GM12892 (cell line): ENCODE measurements at regions not wholly inside any gene's neighbourhood (a gene's known extent, or its start where the extent isn't known, plus 50 kb on each side); places are given as distances from the start of the nearest gene placed in this dataset.

Experiments used
- DNase-seq: peaks from one replicate; pipeline ENCODE4 v3.0.0; 2011; ENCODE audit not compliant: insufficient read length
- FAIRE-seq: peaks from 2 replicates; lab custom pipeline; 2011; peaks lifted over from hg19 to GRCh38; lab: Jason Lieb, UNC
- POLR2A ChIP-seq: IDR thresholded peaks from 2 replicates; pipeline ENCODE4 v1.6.1; 2011; ENCODE audit warnings: low read depth, low read length, control low read depth
- POLR2AphosphoS5 ChIP-seq: IDR thresholded peaks from 2 replicates; pipeline ENCODE4 v1.6.1; 2011; ENCODE audit warnings: low read depth, low read length, control low read depth
- TAF1 ChIP-seq: IDR thresholded peaks from 2 replicates; pipeline ENCODE4 v1.6.1; 2011; ENCODE audit warnings: low read depth, mild to moderate bottlenecking, control low read depth, low read length, borderline replicate concordance

DNA sequence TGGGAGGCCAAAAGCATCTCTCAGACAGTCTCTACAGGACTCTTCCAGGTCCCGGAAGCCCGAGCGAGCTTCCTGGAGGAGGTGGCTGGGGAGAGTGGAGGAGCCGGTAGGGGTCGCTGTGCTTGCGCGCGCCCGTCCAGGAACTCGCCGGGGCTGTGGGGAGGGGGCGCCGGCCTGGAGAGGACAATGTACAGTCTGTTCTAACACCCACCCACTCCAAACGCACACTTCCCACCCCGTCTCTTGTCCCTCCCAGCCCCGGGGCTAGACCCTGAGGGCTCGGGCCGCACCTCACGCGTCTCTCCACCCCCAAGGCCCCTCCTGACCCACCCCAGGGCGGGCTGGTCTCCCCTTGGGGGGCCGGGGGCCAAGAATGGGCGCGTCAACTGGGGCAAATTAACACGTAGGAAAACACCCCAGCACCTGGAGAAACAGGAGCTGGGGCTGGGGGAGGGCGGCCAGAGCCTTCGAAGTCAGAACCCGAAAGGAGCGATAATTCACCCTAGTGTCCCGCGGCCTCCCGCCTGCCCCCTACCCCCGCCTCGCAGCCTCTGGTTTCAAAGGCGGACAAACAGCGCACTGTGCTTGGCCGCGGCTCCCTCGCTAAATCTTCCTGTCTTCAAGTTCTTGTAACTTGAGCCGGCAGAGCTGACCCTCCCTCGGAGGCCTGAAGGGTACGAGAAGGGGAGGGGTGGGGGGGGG lies 103.2 kb upstream of the FOXP4 start:
- no peak for TF ChIP-seq POLR2A
- no peak for TF ChIP-seq POLR2AphosphoS5
- TF ChIP-seq TAF1 = no peak
- DNase-seq = no peak
- FAIRE-seq = no peak

DNA sequence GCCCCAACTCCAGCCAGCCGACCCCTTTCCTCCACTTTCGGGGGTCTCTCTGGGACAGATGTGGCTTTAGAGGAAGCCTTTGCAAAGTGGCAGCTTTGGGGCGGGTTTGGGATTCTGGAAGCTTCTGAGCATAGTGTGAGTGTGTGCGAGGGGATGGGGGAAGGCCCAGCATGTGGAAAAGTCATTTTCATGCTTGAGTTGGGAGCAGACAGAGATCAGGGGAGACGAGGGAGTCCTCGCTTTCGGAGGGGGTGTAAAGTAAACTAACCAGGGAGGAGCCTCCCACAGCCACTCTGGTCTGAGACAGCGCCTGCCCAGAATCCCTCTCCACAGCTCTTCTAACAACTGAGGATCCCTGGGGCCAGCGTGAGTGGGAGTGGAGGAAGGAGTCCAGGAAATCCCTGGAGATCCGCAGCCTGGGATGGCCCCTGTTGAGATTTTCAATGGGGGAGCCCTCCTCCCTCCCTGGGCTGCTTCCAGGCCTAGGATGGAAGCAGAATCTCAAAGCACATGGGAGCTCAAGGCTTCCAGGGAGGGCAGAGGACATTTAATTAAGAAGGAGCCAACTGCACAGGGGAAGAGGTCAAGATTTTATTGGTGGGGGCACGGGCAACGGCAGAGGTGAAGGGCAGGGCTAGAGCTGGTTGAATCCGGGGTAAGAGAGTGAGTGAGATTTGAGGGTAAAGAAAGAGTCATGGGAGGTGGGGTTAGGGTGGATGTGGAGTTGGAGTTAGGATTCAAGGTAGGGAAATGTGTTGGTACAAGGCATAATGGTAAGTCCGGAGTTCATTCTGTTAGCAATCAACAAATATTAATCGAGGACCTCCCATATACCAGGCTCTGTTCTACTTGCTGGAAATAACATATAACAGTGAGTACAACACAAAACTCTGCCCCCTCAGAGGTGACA lies 102.3 kb upstream of the FOXP4 start:
- no peak for TF ChIP-seq POLR2AphosphoS5
- TF ChIP-seq TAF1 = no peak
- TF ChIP-seq POLR2A = no peak
- FAIRE-seq (no peak), DNase-seq (no peak)

DNA sequence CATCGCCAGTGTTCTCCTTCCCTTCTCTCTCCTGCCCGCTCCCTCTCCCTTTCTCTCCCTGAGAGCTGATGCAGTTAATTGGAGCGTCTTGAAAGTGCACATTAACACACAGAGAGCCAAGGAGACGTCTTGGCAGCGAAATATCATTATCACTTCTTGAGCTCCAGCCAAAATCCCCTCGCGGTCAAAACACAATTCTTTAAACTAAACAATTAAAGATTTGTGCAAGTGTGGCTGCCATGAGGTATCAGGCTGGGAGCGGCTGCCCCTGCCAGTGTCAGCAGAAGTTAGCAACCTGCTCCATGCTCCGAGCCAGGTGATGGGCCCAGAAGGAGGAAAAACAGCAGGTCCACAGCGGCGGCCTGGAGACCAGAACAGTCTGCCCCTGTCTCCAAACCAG lies 100.9 kb upstream of the FOXP4 start:
- FAIRE-seq (no peak), DNase-seq (no peak)
- TF ChIP-seq POLR2A = no peak
- TF ChIP-seq POLR2AphosphoS5 = no peak
- TF ChIP-seq TAF1 = no peak

DNA sequence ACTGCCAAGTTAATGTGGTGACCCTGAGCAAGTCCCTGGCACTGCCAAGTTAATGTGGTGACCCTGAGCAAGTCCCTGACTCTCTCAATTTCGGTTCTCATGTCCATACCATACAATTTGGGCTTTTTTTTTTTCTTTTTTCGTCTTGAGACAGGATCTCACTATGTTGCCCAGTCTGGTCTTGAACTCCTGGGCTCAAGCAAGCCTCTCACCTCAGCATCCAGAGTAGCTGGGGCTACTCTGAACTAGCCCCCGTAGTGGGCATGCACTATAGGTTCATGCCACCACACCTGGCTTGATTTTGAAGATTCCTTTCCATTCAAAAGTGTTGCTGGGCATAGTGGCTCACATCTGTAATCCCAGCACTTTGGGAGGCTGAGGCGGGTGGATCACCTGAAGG lies 100.0 kb upstream of the FOXP4 start:
- no peak for TF ChIP-seq TAF1
- TF ChIP-seq POLR2A = no peak
- no peak for TF ChIP-seq POLR2AphosphoS5
- DNase-seq = no peak
- FAIRE-seq = no peak

DNA sequence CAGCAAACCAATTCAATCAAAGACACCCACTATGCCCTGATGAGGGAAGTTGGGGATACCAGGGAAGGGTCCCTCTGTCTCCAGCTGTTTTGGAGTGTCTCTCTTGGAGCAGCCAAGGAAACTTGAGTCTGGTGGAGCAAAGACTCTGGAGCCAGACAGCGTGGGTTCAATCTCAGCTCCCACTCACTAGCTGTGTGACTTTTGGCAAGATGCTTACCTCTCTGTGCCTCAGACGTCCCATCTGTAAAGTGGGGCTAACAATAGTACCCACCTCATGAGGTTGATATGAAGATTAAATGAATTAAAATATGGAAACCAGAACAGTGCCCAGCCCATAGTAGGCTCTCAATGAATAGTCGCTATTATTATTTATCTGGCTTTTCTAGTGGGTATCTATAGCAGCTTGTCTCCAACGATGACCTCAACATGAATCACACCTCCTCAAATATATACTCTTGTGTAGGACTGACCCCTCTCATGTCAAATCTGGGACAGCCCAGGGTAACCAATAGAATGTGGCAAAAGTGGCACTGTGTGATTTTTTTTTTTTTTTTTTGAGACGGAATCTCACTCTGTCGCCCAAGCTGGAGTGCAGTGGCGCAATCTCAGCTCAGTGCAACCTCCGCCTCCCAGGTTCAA lies 99.2 kb upstream of the FOXP4 start:
- no peak for TF ChIP-seq POLR2A
- no peak for TF ChIP-seq POLR2AphosphoS5
- TF ChIP-seq TAF1 = no peak
- FAIRE-seq = no peak
- DNase-seq = no peak

DNA sequence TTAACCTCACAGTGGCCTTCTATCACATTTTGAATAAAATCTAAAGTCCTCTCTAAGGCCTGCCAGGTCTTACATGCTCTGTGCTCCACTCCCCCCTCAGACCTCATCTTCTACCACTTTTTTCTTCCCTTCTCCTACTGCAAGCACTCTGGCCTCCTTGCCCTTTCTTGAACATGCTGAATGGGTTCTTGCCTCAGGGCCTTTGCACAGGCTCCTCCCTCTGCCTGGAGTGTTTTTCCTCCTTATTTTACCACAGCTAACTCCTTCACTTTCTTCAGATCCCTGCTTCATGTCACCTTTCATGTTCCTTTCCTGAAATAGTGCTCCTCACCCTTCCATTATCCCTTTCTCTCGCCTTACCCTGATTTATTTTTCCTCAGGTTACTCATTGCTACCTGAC lies 97.9 kb upstream of the FOXP4 start:
- no peak for FAIRE-seq
- no peak for TF ChIP-seq TAF1
- no peak for TF ChIP-seq POLR2AphosphoS5
- no peak for TF ChIP-seq POLR2A

DNA sequence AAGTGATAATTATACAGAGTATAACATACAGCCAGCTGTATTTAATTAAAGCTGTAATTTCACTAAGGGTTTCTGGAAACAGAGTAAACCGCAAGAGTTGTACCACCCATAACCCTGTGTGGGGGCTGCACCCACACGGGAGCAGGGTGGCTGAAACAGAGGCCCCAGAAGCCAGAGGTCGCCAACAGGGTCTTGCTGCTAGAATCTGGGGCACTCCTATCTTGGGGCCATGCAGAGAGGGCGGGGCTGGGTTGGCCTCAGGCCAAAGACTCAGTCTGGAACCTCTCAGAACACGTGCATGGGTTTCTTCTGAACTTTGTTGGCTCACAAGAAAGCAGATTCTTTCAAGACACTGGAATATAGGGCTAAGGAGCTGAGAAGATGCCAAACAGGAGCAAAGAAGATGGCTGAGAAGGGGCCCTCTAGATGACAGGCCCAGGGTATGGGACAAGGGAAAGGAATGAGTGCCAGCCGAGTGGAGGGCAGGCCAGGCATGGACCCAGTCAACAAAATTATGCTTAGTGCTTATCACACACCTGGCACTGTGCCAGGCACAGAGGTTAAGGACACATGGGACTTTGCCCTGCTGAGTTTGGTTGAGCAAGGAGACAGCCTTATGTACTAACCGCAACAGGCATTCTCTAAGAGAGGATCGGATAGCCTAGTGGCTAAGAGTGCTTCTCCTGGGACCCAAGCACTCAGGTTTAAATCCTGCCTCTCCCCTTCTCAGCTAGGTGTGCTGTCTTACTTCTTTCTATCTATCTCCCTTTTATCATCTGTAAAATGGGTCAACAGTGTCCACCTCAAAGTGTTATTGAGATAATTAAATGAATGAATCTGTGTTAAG lies 96.6 kb upstream of the FOXP4 start:
- no peak for FAIRE-seq
- no peak for TF ChIP-seq POLR2A
- no peak for TF ChIP-seq TAF1
- no peak for TF ChIP-seq POLR2AphosphoS5
- no peak for DNase-seq

More for the DNA sequence above, 97.9 kb upstream of the FOXP4 start:
- no peak for DNase-seq

DNA sequence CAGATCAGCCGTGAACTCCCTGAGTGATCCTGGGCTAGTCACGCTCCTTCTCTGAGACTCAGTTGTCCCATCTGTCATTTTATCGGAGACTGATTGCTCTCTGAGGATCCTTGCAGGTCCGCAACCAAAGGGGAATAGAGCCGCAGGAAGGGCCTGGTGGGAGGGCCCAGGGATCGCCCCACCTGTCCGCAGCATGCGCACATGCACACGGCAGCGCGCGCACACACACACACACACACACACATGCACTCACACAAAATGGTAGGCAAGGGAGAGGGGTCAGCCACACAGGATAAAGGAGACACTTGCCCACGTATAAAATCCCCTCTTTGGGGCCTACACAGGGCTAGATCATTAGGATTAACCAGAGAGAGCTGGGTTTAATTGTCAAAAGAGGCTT lies 95.6 kb upstream of the FOXP4 start:
- DNase-seq = no peak
- no peak for TF ChIP-seq POLR2AphosphoS5
- no peak for TF ChIP-seq POLR2A
- no peak for TF ChIP-seq TAF1
- no peak for FAIRE-seq

DNA sequence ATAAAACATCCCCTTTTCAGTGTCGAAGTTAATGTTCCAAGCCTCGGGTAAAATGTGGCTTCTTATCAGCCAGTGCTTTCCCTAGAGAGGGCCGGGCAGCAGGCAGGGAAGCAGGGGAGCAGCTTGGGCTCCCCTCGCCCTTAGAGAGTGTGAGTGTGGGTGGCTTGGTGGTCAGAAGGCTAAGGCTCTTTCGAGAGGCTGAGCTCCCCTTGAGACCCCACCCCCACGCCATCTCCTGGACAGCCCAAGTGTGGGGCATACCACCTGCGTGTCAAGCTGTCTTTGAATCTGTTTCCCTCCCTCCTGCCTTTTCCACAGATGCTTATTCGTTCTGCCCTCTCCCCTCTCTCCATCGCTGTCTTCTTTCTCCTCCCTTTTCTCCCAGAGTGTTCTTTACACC lies 95.1 kb upstream of the FOXP4 start:
- FAIRE-seq = no peak
- TF ChIP-seq POLR2A = no peak
- no peak for TF ChIP-seq POLR2AphosphoS5
- TF ChIP-seq TAF1 = no peak
- DNase-seq = no peak

DNA sequence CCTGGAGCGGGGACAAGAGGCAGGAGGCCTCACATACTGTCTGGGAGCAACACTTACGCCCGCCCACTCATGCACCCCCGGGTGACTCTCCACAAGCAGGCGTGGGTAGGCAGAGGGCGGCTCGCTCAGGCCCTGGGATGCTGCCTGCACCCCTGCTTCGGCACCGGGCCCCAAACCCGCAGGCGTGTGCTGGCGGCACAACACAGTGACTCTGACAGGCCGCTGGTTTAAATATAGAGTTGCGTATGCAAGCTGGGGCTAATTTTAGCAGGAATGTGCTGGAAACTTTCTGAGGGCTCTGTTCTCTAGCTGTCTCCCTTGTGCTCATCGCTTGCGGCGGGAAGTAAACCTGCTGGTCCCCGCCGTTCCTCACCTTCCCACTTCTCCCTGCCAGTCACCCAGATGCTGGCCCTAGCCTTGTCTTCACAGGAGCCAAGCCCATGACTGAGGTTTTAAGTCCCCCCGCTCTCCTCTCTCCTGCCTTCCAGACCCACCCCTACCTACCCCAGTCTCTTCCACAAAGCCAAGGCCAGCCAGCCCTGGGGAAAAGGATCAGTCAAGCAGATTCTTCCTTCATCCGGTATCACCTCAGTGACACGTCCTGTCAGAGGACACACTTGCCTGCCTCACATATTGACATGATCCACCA lies 94.5 kb upstream of the FOXP4 start:
- FAIRE-seq = no peak
- TF ChIP-seq POLR2AphosphoS5 (no peak), POLR2A (no peak), TAF1 (no peak)
- no peak for DNase-seq

DNA sequence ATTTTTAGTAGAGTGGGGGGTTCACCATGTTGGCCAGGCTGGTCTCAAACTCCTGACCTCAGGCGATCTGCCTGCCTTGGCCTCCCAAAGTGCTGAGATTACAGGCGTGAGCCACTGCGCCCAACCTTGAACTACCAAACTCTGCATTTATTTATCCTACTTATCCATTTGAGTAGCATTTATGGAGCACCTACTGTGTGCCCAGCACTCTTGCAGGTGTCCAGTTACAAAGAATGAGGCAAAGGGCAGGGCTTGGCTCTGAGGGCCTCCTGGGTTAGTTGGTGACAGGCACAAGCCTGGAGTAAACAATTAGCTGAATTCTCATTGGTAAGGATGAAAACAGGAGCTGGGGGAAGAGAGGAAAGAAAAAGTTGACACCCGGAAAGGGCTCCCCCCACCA lies 93.4 kb upstream of the FOXP4 start:
- DNase-seq (no peak), FAIRE-seq (no peak)
- TF ChIP-seq TAF1 (no peak), POLR2AphosphoS5 (no peak), POLR2A (no peak)

DNA sequence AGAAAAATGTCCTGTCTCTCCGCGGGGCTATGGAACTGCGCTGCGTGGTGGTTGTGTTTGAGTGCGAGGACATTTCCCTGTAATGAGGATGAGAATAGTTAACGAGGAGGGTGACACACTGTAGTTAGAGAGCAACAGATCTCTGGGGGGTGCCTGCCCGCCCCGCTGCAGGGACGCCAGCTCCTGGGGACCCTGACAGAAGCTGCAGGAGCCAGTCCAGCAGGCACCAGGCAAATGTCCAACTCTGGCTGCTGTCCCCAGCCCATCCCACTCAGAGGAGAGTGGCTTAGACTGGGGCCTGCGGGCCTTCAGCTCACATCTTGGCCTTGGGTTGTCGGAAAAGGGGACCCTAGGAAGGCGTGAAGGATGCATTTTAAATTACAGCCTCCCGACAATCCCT lies 92.9 kb upstream of the FOXP4 start:
- DNase-seq = no peak
- FAIRE-seq = no peak
- TF ChIP-seq TAF1 (no peak), POLR2A (no peak), POLR2AphosphoS5 (no peak)
